Natural killer cell treated with Interleukin-12 subunit alpha and Interleukin-12 subunit beta and Interleukin-15 and Interleukin-18, amount 100 ng/mL, for 72 hours (primary cell): ENCODE measurements at regions not wholly inside any gene's neighbourhood (a gene's known extent, or its start where the extent isn't known, plus 50 kb on each side); places are given as distances from the start of the nearest gene placed in this dataset.
A peak's percentile ranks its signal among the peaks of the same experiment; 100 is the strongest.

Experiments used
- ATAC-seq, 2 donors: fragments of 150-1000 bp; cut with Tn5 transposase in 1 of 2; sonication (Bioruptor Pico), chemical (Tn5 transposase) in 1 of 2; 2 replicates each; pipeline ENCODE4 v1.10.0; 2021
- DNase-seq: peaks from one replicate; pipeline ENCODE4 v3.0.0; 2022; ENCODE audit warnings: low spot score
- H3K27ac Mint-ChIP-seq, 2 donors: 1 replicate in 1 of 2; 2 replicates in 1 of 2; pipeline ENCODE4 v1.8.0; 2022; ENCODE audit warnings: mixed read lengths in 2 of 2, mild to moderate bottlenecking in 1 of 2, moderate library complexity in 1 of 2
- H3K27me3 Mint-ChIP-seq, 2 donors: 1 replicate in 1 of 2; 2 replicates in 1 of 2; pipeline ENCODE4 v1.8.0; 2022; ENCODE audit warnings: mixed read lengths in 2 of 2
- H3K36me3 Mint-ChIP-seq: one replicate; pipeline ENCODE4 v1.8.0; 2022; ENCODE audit warnings: mixed read lengths
- H3K4me1 Mint-ChIP-seq, 2 donors: 1 replicate in 1 of 2; 2 replicates in 1 of 2; pipeline ENCODE4 v1.8.0; 2022; ENCODE audit warnings: low read depth in 2 of 2, mixed read lengths in 2 of 2, mild to moderate bottlenecking in 1 of 2
- H3K4me3 Mint-ChIP-seq: one replicate; pipeline ENCODE4 v1.8.0; 2022; ENCODE audit warnings: mixed read lengths
- H3K9me3 Mint-ChIP-seq: 2 replicates; pipeline ENCODE4 v1.8.0; 2022; ENCODE audit warnings: mixed read lengths

DNA sequence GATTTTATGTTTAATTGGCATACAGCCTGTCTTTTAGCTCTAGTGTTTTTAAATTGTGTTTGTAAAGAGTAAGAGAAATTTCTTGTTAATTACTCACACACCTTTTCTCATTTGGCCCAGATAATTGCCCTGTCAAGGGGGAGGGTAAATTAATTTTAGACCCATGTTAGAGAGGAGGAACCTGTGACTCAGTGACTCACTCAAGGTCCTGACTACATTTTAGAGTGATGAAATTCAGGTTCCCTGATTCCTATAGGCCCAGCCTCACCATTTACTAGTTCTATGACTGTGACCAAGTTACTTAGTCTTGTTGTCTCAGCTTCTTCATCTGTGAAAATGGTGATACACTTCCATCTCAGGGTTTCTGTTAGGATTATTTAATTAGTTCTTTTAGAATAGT lies 125.2 kb upstream of the DPH6 start:
- ATAC-seq, result no peak
- peaks cover 5% of the 10 kb centered on the region for H3K9me3 Mint-ChIP-seq

GRCh38 chr15:35671981-35672380 lies 126.0 kb upstream of the DPH6 start:
- peaks cover 5% of the 10 kb centered on the region for H3K9me3 Mint-ChIP-seq
- no peak overlapping the region for H3K4me3 Mint-ChIP-seq
- no peaks in the 10 kb centered on the region for H3K27me3 Mint-ChIP-seq
- H3K4me1 Mint-ChIP-seq, result peaks cover 4 to 8% of the 10 kb centered on the region in 2 donors
- no peaks in the 10 kb centered on the region for H3K36me3 Mint-ChIP-seq
- no peak for ATAC-seq
- no peak overlapping the region for H3K27ac Mint-ChIP-seq
- DNase-seq, result no peak

More for the DNA sequence above, 125.2 kb upstream of the DPH6 start:
- Mint-ChIP-seq H3K27me3 (no peaks in the 10 kb centered on the region), H3K36me3 (no peaks in the 10 kb centered on the region), H3K4me1 (peaks cover 4 to 8% of the 10 kb centered on the region in 2 donors), H3K27ac (no peak overlapping the region), H3K4me3 (no peak overlapping the region)
- no peak for DNase-seq

DNA sequence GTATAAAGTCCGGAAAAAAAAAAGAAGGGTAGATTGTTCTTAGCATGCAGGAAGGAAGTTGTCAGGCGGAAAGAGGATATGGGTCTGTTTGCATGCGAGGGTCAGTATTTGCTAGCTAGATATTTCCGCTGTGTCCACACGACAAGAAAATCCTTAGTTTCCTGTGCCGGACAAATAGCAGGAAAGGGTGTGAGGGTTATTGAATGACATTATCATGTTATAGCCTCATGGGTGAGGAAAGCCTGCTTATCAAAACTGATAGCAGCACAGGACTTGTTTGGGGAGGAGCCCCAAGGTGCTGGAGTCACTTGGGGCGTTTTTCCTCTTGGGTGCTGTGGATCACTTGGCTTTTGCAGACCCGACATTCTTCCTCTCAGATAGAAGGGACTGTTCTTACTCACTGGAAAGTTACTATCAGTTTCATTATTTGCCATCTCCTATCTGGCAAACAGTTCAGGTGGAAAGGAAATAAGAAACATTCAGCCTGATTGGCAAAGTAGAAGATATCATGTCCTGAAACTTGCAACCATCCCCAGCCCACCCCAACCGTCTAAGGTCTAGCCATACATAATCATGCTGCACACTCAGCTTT lies 127.2 kb upstream of the DPH6 start:
- Mint-ChIP-seq H3K36me3 (no peaks in the 10 kb centered on the region), H3K27ac (peak overlapping the region in 1 of 2 donors; percentile 62), H3K4me3 (peak overlapping the region; percentile 69), H3K9me3 (peaks cover 5% of the 10 kb centered on the region), H3K27me3 (no peaks in the 10 kb centered on the region), H3K4me1 (peaks cover 4 to 8% of the 10 kb centered on the region in 2 donors)
- ATAC-seq (peak; percentile 66 to 76), DNase-seq (no peak)

DNA sequence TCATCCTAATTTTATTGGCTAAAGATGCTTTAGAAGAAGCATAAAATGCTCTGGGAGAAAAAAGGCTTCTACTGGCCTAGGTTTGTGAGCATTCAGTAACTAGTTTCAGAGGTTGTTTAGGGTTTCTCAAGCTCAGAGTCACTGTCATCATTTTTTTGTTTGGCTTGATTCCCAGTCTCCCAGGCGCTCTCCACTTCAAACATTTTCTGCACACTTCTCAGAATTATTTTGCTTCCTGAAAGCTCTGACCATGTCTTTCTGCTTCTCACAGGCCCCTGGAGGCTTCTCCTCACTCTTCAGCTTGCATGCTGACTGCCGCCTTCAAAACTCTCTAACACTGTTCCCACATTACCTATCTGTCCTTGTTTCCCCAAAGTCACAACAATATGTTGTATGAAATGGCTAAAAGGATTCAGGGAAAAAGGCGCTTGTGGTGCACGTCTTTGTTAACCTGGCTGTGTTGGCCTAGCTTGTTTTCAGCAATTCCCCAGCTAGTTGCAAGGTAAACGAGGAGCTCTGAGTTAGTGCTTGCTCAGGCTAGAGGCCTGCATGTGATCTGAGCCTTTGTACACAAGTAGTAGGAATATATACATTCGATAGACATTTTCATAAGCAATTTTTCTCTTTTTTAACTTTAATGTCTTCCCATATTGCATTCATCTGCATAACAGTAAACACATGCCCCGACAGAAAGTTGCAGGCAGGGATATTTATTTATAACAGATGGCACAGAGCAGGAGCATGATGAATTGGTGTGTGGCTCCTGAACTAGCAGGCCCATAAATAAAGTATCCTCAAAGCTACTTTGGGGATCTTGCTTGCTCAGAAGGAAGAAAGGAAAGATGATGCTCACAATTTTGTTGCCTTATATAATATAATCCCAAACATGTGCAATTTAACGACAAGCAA lies 129.2 kb upstream of the DPH6 start:
- Mint-ChIP-seq H3K36me3 (no peaks in the 10 kb centered on the region), H3K9me3 (no peaks in the 10 kb centered on the region), H3K27ac (peak overlapping the region in 1 of 2 donors; percentile 17), H3K4me1 (peaks cover 4 to 8% of the 10 kb centered on the region in 2 donors), H3K27me3 (no peaks in the 10 kb centered on the region), H3K4me3 (no peak overlapping the region)
- DNase-seq (no peak), ATAC-seq (no peak)

DNA sequence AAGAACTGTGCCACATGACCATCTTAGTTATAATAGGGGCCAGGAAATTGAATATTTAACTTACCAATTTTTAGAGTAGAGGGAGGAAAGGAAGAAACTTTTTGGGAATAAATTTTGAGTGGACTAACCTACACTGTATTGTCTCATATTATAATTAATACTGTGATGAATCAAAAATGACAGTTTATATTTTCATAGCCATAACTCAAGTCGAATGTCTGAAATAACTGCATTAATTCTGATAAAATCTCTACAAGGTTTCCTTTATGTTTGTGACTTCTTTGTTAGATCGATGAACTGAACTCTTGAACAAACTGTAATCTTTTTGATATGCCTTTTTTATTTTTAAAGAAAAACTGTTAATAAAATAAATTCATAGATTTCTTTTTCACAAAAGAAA lies 132.8 kb upstream of the DPH6 start:
- H3K27me3 Mint-ChIP-seq, result no peaks in the 10 kb centered on the region
- no peak for DNase-seq
- H3K9me3 Mint-ChIP-seq, result no peaks in the 10 kb centered on the region
- ATAC-seq, result no peak
- no peak overlapping the region for H3K4me3 Mint-ChIP-seq
- no peak overlapping the region for H3K27ac Mint-ChIP-seq
- H3K36me3 Mint-ChIP-seq, result no peaks in the 10 kb centered on the region
- no peaks in the 10 kb centered on the region for H3K4me1 Mint-ChIP-seq

DNA sequence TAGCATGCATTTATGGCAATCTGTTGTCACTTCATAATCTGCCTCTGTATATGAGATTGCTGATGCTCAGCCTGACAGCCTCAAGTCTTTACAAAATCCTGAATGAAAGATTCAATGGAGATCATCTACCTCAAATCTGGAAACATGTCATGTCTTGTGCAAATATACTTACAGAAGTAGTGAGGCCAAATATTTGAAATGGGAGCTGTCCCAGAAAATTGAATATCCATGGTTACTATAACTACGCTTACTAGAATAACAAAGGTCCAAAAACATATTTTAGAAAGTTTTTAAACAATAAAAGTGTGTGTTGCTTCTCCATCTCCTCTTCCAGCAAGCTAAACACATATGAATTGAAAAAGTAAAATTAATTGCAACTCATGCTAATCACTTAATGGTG lies 133.2 kb upstream of the DPH6 start:
- ATAC-seq, result no peak
- Mint-ChIP-seq H3K4me3 (no peak overlapping the region), H3K4me1 (no peaks in the 10 kb centered on the region)

GRCh38 chr15:35680951-35681350 lies 135.0 kb upstream of the DPH6 start:
- Mint-ChIP-seq H3K4me1 (no peaks in the 10 kb centered on the region), H3K9me3 (no peaks in the 10 kb centered on the region), H3K4me3 (no peak overlapping the region), H3K27ac (no peak overlapping the region), H3K36me3 (no peaks in the 10 kb centered on the region), H3K27me3 (peaks cover 0 to 13% of the 10 kb centered on the region in 2 donors)
- ATAC-seq, result no peak
- DNase-seq, result no peak

More for the DNA sequence above, 133.2 kb upstream of the DPH6 start:
- DNase-seq, result no peak
- no peaks in the 10 kb centered on the region for H3K27me3 Mint-ChIP-seq
- H3K36me3 Mint-ChIP-seq, result no peaks in the 10 kb centered on the region
- no peaks in the 10 kb centered on the region for H3K9me3 Mint-ChIP-seq
- no peak overlapping the region for H3K27ac Mint-ChIP-seq

DNA sequence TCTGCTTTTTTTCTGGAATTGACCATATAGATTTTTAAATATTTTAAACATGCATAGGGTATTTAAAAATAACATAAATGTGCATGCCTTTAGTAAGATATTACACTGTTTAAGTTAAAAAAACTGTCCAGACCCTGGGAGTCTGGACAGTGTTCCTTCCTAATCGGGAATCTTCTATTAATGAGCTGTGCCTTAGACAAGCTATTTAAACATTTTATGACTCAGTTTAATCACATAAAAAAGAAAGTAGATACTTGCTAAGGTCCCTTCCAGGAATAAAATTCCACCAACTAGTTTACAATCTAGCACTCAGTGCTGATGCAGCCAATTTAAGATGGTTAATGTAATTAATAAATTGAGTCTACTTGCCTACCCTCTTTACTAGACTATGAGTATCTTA lies 140.4 kb upstream of the DPH6 start:
- DNase-seq, result no peak
- Mint-ChIP-seq H3K36me3 (peaks cover 4% of the 10 kb centered on the region), H3K9me3 (peaks cover 4% of the 10 kb centered on the region), H3K4me1 (no peaks in the 10 kb centered on the region), H3K4me3 (no peak overlapping the region), H3K27me3 (peaks cover 0 to 31% of the 10 kb centered on the region in 2 donors), H3K27ac (no peak overlapping the region)
- ATAC-seq, result no peak

DNA sequence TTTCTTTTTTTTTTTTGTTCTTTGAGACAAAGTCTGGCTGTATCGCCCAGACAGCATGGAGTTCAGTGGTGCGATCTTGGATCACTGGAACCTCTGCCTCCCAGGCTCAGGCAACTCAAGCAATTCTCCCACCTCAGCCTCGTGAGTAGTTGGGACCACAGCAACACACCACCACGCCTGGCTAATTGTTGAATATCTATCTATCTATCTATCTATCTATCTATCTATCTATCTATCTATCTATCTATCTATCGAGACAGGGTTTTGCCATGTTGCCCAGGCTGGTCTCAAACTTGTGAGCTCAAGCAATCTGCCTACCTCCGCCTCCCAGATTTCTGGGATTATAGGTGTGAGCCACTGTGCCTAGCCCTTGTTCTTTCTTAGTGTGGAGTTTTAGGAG lies 143.3 kb upstream of the DPH6 start:
- Mint-ChIP-seq H3K9me3 (peaks cover 4% of the 10 kb centered on the region), H3K4me1 (no peaks in the 10 kb centered on the region), H3K27me3 (peaks cover 2 to 31% of the 10 kb centered on the region in 2 donors), H3K4me3 (no peak overlapping the region), H3K36me3 (peaks cover 4% of the 10 kb centered on the region), H3K27ac (no peak overlapping the region)
- ATAC-seq (no peak), DNase-seq (no peak)

GRCh38 chr15:35690089-35690488 lies 144.1 kb upstream of the DPH6 start:
- no peak overlapping the region for H3K27ac Mint-ChIP-seq
- peaks cover 4% of the 10 kb centered on the region for H3K9me3 Mint-ChIP-seq
- DNase-seq (no peak), ATAC-seq (no peak)
- H3K4me3 Mint-ChIP-seq, result no peak overlapping the region
- peaks cover 2 to 26% of the 10 kb centered on the region in 2 donors for H3K27me3 Mint-ChIP-seq
- H3K36me3 Mint-ChIP-seq, result peaks cover 4% of the 10 kb centered on the region
- no peaks in the 10 kb centered on the region for H3K4me1 Mint-ChIP-seq

- Mint-ChIP-seq H3K27ac (no peak overlapping the region), H3K9me3 (peaks cover 4% of the 10 kb centered on the region), H3K36me3 (peaks cover 4% of the 10 kb centered on the region), H3K27me3 (peaks cover 2 to 20% of the 10 kb centered on the region in 2 donors), H3K4me1 (no peaks in the 10 kb centered on the region), H3K4me3 (no peak overlapping the region)
- DNase-seq (no peak), ATAC-seq (no peak)
These were observed 144.7 kb upstream of the DPH6 start for GRCh38 chr15:35690698-35691116.

GRCh38 chr15:35691173-35691761 lies 145.3 kb upstream of the DPH6 start:
- Mint-ChIP-seq H3K27ac (no peak overlapping the region), H3K27me3 (peaks cover 2 to 18% of the 10 kb centered on the region in 2 donors), H3K36me3 (peaks cover 4% of the 10 kb centered on the region), H3K4me1 (no peaks in the 10 kb centered on the region), H3K9me3 (peaks cover 4% of the 10 kb centered on the region), H3K4me3 (no peak overlapping the region)
- DNase-seq (no peak), ATAC-seq (no peak)

GRCh38 chr15:35691891-35692867 lies 146.2 kb upstream of the DPH6 start:
- peaks cover 4% of the 10 kb centered on the region for H3K9me3 Mint-ChIP-seq
- peaks cover 4% of the 10 kb centered on the region for H3K36me3 Mint-ChIP-seq
- ATAC-seq, result no peak
- DNase-seq, result no peak
- H3K4me1 Mint-ChIP-seq, result no peaks in the 10 kb centered on the region
- no peak overlapping the region for H3K4me3 Mint-ChIP-seq
- no peak overlapping the region for H3K27ac Mint-ChIP-seq
- H3K27me3 Mint-ChIP-seq, result peaks cover 2 to 11% of the 10 kb centered on the region in 2 donors
